ENCODE measurements at regions not wholly inside any gene's neighbourhood (a gene's known extent, or its start where the extent isn't known, plus 50 kb on each side); places are given as distances from the start of the nearest gene placed in this dataset.
"Not testable (repeated sequence)": the region's sequence is repeated elsewhere in the genome, so short reads cannot be mapped to it uniquely, and the experiment has no call there.

DNA sequence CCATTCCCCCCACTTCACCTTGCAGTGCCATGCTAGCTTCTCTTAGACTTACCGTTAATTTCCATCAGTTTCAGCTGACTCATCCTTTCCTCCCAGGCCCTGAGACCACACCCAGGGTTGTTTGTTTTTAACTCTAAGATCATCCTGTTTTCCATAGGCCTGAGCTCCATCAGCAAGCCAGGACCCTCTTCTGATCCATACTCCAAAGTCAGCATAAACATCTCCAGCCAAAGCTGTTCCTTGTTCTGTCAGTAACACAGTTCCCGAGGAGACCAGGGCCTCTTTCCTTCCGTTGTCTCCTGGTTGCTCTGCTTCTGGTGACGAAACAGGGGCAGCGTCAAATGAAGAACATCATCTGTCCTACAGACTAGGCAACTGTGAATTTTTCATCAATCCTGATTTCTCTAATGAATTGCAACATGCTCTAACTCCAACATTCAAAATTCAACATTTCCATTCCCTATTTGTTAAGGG lies 83.8 kb upstream of the HNF1B start:
- peak; percentile 58 for DNase-seq (ENCODE audit: low read depth)

GRCh38 chr17:37827905-37828650 lies 83.2 kb upstream of the HNF1B start:
- DNase-seq (ENCODE audit: low read depth): no peak

DNA sequence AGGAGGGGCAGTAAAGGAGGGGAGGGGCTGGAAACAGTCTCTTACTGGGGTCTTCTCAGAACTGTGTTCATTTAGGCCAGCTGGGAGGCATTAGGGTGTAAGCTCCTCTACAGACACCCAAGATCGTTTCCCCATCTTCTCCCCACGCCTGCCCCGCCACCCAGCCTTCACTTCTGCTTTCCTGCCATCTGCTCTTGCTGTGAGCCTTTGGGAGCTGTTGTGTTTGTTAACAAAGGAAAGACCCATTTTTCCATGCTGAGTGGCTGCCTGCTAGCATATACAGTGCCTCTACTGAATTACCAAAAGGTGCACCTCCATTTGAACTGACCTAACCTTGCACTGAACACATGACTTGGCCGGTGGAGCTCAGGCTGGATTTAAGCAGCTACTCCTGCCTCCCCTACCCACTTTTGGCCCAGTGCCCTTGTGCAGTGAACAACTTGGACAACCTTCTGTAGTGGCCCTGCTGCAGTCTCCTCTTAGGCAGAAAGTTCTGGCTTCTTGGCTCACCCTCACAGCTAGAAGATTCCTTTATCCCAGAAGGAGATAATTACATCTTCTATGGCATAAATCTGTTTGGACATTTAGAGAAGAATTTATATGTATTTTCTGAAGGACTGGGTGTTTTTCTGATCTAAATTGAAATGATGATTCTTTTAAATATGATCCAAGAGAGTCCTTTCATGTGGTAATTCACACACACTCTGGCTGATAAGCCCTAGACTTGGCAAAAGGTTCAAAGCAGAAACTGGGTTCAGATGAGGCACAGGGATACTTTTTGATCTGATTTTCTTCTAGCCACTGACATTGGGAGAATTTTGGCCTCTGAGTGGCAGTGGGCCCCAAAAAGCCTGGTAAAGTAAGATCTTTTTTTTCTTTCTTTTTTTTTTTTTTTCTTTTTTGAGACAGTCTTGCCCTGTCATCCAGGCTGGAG lies 81.9 kb upstream of the HNF1B start:
- no peak for DNase-seq (ENCODE audit: low read depth)

DNA sequence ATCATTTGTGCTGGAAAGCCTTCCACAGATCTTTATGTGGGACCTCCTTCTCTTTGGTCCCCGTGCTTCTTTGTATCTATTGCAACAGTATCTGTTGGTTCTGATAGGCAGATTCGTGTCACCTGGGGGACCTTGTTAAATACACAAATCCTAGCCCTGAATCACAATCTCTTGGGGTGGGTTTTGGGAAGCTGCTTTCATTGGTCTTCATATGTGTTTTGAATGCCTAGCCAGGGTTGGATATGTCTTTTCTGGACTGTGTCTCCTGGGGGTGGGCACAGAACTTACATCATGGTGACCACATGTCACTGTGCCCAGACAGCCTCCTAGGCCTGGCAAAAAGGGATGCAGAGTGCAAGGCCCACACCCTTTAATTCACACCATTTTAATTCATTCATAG lies 81.0 kb upstream of the HNF1B start:
- no peak for DNase-seq (ENCODE audit: low read depth)

GRCh38 chr17:37824534-37825485 lies 80.0 kb upstream of the HNF1B start:
- DNase-seq (ENCODE audit: low read depth): peak; percentile 92

- DNase-seq (ENCODE audit: low read depth): no peak
These were observed 79.1 kb upstream of the HNF1B start for GRCh38 chr17:37823996-37824395.

DNA sequence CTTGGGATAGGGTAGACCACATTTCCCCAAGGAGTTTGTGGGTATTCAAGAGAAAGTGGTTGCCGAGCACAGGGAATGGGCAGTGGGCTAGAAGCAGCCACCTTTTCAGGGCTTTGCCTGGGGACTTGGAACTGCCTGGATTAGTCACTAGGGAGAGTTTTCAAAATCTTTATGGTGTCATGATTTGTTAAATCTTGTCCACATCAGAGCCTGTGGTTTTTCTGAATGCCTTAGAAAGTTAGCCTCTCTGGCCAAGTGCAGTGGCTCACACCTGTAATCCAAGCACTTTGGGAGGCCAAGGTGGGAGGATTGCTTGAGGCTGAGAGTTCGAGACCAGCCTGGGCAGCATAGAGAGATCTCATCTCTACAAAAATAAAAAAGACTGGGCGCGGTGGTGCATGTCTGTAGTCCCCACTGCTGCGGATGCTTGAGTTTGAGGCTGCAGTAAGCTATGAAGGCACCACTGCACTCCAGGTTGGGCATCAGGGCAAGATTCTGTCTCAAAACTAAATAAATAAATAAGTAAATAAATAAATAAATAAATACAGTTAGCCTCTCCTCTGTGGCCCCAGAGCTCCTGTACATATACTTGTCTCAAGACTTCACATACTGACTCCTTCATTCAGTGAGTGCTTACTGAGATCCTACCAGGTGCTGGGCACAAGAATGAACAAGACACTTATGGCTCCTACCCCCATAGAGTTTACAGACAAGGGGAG lies 76.3 kb upstream of the HNF1B start:
- DNase-seq (ENCODE audit: low read depth): peak; percentile 39

DNA sequence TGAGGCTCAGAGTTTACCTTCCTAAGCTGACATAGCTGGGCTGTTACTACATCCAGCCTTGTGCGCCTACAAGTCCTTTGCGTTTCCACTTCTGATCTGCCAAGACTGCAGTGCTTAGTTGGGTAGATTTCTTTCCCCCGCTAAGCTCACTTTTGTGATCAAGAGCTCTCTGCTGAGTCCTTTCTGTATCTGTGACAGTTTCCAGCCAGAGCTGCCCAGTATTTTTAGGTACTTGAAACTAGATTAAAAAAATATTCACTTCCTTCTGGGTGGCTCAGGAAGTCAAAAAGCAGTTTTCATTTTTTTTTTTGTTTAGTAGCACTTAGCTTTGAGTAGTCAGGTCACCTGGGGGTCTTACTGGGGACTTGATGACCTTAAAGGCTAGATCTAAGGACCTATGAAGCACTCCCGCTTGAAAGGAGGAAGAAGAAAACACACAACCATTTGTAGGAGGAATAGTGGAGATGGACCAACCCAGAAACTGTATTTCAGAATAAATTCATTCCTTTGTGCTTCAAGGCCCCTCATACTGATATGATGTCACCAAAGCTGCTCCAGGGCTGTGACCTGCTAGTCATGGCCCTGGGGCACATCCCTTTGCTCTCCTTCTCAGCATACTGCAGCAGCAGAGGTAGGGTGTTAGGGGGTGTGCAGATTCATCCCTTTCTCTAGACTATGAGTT lies 75.6 kb upstream of the HNF1B start:
- peak; percentile 46 for DNase-seq (ENCODE audit: low read depth)

DNA sequence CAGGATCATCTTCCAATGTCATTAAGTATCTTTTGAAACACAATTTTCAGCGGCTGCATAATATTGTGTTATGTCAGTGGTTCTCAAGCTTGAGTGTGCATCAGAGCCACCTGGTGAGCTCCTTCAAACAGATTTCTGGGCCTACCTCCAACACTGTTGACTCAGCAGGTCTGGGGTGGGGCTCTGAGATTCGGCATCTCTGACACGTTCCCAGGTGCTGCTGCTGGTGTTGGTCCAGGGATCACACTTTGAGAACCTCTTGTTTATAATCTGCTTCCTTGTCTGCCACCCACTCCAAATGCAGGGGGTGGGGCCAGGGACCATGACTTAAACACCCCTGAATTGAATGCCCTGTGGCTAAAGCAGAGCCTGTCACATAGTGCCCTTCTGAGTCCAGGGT lies 73.8 kb upstream of the HNF1B start:
- DNase-seq (ENCODE audit: low read depth): peak; percentile 57

DNA sequence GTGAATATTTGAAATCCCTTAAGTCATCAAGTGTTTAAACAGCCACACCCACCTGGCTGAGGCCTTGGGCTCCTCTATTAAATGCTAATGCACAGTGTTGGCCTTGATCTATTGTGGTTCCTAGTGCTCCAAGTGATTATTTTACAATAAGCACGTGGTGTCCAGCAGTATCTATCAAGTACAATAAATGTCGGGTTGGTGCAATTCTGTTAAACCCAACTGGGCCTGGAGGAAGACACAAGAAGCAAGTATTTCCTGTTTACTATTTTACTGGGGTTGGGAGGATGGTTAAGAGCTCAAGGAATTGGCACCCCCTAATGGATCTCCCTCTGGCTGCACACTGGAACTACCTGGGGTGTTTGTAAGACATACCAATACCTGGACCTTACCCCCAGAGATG lies 72.1 kb upstream of the HNF1B start:
- peak; percentile 52 for DNase-seq (ENCODE audit: low read depth)

- no peak for DNase-seq (ENCODE audit: low read depth)
These were observed 70.7 kb upstream of the HNF1B start for GRCh38 chr17:37815536-37815935.

- DNase-seq (ENCODE audit: low read depth): peak; percentile 92
These were observed 68.9 kb upstream of the HNF1B start for GRCh38 chr17:37813751-37814150.

GRCh38 chr17:37808846-37809245 lies 64.0 kb upstream of the HNF1B start:
- not testable (repeated sequence) for DNase-seq (ENCODE audit: low read depth)

DNA sequence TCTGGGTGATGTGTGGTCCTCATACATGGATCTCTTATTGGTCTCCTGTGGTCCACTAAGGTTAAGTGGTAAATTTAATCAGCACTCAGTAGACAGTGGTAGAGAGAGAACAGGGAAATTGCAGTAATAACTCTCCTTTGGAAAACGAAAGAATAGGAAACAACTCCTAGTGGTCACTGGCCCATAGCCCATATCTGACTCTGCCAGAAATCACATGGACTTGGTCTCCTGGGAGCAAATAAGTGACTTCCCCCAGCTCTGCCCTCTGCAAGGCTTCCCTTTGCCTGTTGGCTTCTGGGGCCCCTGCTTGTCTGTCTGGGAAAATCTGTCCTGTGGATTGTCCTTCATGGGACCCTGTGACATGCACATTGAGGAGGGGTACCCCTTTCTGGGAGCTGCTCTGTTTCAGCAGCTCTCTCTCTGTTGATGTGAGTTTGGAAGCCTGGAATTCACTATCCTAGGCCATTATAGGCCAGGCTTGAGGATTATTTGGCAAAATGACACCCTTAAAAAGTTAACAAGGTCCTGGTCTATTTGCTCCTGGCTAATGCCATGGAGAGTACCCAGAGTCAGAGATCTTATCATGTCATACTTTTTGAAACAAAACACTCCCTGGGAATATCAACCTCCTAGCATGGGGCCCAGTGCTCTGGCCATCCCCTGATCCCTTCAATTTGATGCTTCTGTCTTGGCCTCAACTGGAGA lies 58.0 kb upstream of the HNF1B start:
- no peak for DNase-seq (ENCODE audit: low read depth)

DNA sequence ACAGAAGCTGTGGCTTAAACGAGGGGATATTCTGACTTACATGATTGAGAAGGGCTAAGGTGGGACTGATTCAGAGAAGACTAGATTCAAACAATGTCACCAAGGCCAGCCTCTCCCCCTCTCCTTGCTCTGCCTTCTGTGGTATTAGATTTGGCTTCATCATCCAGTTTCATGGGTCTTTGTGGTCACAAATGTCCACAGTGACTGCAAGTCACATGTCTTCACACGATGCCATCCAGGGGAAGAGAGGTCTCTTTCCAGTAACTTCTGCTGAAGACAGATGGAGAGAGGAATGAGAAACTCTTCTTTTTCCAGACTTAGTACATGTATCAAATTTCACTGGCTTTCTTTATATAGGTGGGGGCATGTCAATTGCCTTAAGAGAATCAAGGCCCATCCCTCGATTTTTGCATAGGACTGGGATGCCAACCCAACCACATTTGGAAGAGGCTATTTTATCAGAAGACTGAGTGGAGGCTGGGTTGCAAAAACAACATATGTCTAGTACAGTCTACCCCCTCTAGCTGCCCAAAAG lies 57.3 kb upstream of the HNF1B start:
- DNase-seq (ENCODE audit: low read depth): no peak

DNA sequence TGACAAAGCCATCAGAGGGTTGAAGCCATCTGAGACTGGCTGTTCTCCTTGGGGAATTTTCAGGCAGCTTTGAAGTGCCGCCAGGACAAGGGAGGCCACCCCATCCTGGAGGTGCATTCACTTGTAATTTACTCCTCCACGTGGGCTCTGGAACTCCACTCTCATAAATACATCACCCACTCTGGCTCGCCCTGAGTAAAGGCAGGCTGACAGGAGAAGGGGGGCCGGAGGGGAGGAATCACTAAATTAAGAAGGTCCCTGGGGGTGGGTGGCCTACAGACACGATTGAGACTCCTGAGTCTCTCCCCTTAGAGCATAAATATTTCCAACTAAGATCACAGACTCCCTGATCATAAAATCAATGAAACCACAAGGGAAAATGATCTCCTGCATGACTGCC lies 56.3 kb upstream of the HNF1B start:
- no peak for DNase-seq (ENCODE audit: low read depth)

- DNase-seq (ENCODE audit: low read depth): no peak
These were observed 52.3 kb upstream of the HNF1B start for GRCh38 chr17:37797206-37797605.

GRCh38 chr17:37796076-37796475 lies 51.2 kb upstream of the HNF1B start:
- DNase-seq (ENCODE audit: low read depth): no peak
